Neural progenitor cell (in vitro differentiated cells): ENCODE measurements at regions not wholly inside any gene's neighbourhood (a gene's known extent, or its start where the extent isn't known, plus 50 kb on each side); places are given as distances from the start of the nearest gene placed in this dataset.

Experiments
- EZH2 ChIP-seq: fragments of 200-600 bp; sonication (generic); IDR thresholded peaks from 2 replicates; pipeline ENCODE4 v1.6.1; 2017; ENCODE audit warnings: antibody characterized with exemption, mild to moderate bottlenecking, moderate library complexity
- EZH2phosphoT487 ChIP-seq: fragments of 200-600 bp; sonication (generic); IDR thresholded peaks from 2 replicates; pipeline ENCODE4 v1.6.1; 2017; ENCODE audit warnings: antibody characterized with exemption
- TF ChIP-seq, protein P1 (sequence below): fragments of 200-600 bp; sonication (generic); IDR thresholded peaks from 2 replicates; pipeline ENCODE4 v1.5.1; 2017; ENCODE audit warnings: antibody characterized with exemption, mild to moderate bottlenecking

- TF ChIP-seq EZH2 (no peak), EZH2phosphoT487 (no peak)
- TF ChIP-seq, protein P1, sequence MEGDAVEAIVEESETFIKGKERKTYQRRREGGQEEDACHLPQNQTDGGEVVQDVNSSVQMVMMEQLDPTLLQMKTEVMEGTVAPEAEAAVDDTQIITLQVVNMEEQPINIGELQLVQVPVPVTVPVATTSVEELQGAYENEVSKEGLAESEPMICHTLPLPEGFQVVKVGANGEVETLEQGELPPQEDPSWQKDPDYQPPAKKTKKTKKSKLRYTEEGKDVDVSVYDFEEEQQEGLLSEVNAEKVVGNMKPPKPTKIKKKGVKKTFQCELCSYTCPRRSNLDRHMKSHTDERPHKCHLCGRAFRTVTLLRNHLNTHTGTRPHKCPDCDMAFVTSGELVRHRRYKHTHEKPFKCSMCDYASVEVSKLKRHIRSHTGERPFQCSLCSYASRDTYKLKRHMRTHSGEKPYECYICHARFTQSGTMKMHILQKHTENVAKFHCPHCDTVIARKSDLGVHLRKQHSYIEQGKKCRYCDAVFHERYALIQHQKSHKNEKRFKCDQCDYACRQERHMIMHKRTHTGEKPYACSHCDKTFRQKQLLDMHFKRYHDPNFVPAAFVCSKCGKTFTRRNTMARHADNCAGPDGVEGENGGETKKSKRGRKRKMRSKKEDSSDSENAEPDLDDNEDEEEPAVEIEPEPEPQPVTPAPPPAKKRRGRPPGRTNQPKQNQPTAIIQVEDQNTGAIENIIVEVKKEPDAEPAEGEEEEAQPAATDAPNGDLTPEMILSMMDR = no peak
Measured at GRCh38 chr16:87198328-87198832, 118.8 kb downstream of the C16orf95 start.
